CD4-positive, alpha-beta T cell (primary cell): ENCODE measurements at regions not wholly inside any gene's neighbourhood (a gene's known extent, or its start where the extent isn't known, plus 50 kb on each side); places are given as distances from the start of the nearest gene placed in this dataset.
A peak's percentile ranks its signal among the peaks of the same experiment; 100 is the strongest.

Source experiments
- ATAC-seq: fragments of 200-7000 bp; cut with Tn5 transposase; one replicate; pipeline ENCODE4 v1.10.0; 2022; ENCODE audit warnings: mild to moderate bottlenecking; ENCODE audit not compliant: poor library complexity
- CTCF ChIA-PET: fragments of 350-600 bp; sonication (Branson Sonifier 250); formaldehyde crosslinking; loops from one replicate; lab custom pipeline; 2021; ENCODE audit warnings: antibody characterized with exemption, inconsistent platforms; lab: Charles Lee
- POLR2A ChIA-PET: fragments of 350-600 bp; sonication (Branson Sonifier 250); formaldehyde crosslinking; loops from one replicate; lab custom pipeline; 2021; ENCODE audit warnings: antibody characterized with exemption, inconsistent platforms; lab: Charles Lee
- DNase-seq, 14 experiments: peaks; one replicate each; pipeline ENCODE4 v3.0.0-alpha.2; 2013 to 2020; ENCODE audit warnings: mixed read lengths in 2 of 14
- H3K27ac ChIP-seq, 2 donors: one replicate each; pipeline versions ENCODE4 v1.5.1 to v1.7.0; 2013; ENCODE audit warnings: low read length in 2 of 2, low read depth in 1 of 2, mild to moderate bottlenecking in 1 of 2
- H3K27me3 ChIP-seq, 2 experiments: 1 replicate in 1 of 2; 2 replicates in 1 of 2; pipeline versions ENCODE4 v1.6.1 to v1.7.0; 2013; ENCODE audit warnings: low read length in 2 of 2, control low read depth in 1 of 2, mild to moderate bottlenecking in 1 of 2, moderate library complexity in 1 of 2; ENCODE audit not compliant: insufficient read depth in 2 of 2, control insufficient read depth in 1 of 2
- H3K36me3 ChIP-seq: one replicate; pipeline ENCODE4 v1.6.1; 2013; ENCODE audit warnings: low read length, control low read depth; ENCODE audit not compliant: insufficient read depth
- H3K4me1 ChIP-seq: one replicate; pipeline ENCODE4 v1.6.1; 2013; ENCODE audit warnings: low read length, control low read depth; ENCODE audit not compliant: insufficient read depth
- H3K4me3 ChIP-seq: one replicate; pipeline ENCODE4 v1.5.1; 2013; ENCODE audit warnings: mild to moderate bottlenecking, low read length, moderate library complexity
- H3K9me3 ChIP-seq, 2 experiments: 1 replicate in 1 of 2; 2 replicates in 1 of 2; pipeline versions ENCODE4 v1.6.1 to v1.7.0; 2013; ENCODE audit warnings: low read length in 2 of 2, mild to moderate bottlenecking in 2 of 2, control low read depth in 1 of 2, moderate library complexity in 1 of 2; ENCODE audit not compliant: control insufficient read depth in 1 of 2, insufficient read depth in 1 of 2
- H3K27ac Mint-ChIP-seq: one replicate; pipeline ENCODE4 v1.8.0; 2020; ENCODE audit warnings: mixed read lengths
- H3K27me3 Mint-ChIP-seq: one replicate; pipeline ENCODE4 v1.8.0; 2021; ENCODE audit warnings: mixed read lengths
- H3K36me3 Mint-ChIP-seq: one replicate; pipeline ENCODE4 v1.8.0; 2021; ENCODE audit warnings: low read depth, mixed read lengths
- H3K4me1 Mint-ChIP-seq: one replicate; pipeline ENCODE4 v1.8.0; 2021; ENCODE audit warnings: low read depth, mixed read lengths
- H3K4me3 Mint-ChIP-seq: one replicate; pipeline ENCODE4 v1.8.0; 2020; ENCODE audit warnings: mild to moderate bottlenecking, mixed read lengths
- H3K9me3 Mint-ChIP-seq: one replicate; pipeline ENCODE4 v1.8.0; 2020; ENCODE audit warnings: mixed read lengths
- CTCF ChIP-seq: fragments of 200-600 bp; IDR thresholded peaks from one replicate; pipeline ENCODE4 v1.8.0; 2022; ENCODE audit warnings: antibody characterized with exemption, mild to moderate bottlenecking
- intact Hi-C, 2 experiments: fragments of 100-400 bp; cut with DNase I in 1 of 2; cut with micrococcal nuclease in 1 of 2; formaldehyde crosslinking; loops; one replicate each; pipeline versions ENCODE4 v1.15.1 to v1.9.0; 2023 to 2025; cut with DNase I, micrococcal nuclease

GRCh38 chr2:155209696-155210450, 511.4 kb downstream of the KCNJ3 start:
- ChIA-PET CTCF (no interaction called here), POLR2A (no interaction called here)
- no peaks in the 10 kb centered on the region for H3K36me3 Mint-ChIP-seq
- H3K27me3 Mint-ChIP-seq: no peaks in the 10 kb centered on the region
- H3K27me3 ChIP-seq: no peaks in the 10 kb centered on the region
- intact Hi-C loops: no loop called here
- no peak overlapping the region for H3K27ac ChIP-seq
- H3K9me3 ChIP-seq: no peaks in the 10 kb centered on the region
- DNase-seq (no peak), ATAC-seq (no peak)
- no peak overlapping the region for H3K4me3 Mint-ChIP-seq
- H3K36me3 ChIP-seq: no peaks in the 10 kb centered on the region
- H3K4me3 ChIP-seq: no peak overlapping the region
- H3K9me3 Mint-ChIP-seq: no peaks in the 10 kb centered on the region
- no peaks in the 10 kb centered on the region for H3K4me1 ChIP-seq
- H3K4me1 Mint-ChIP-seq: no peaks in the 10 kb centered on the region
- peak; percentile 28 for TF ChIP-seq CTCF
- H3K27ac Mint-ChIP-seq: no peak overlapping the region

- CTCF ChIA-PET: no interaction called here
- POLR2A ChIA-PET: no interaction called here
These were observed 504.7 kb downstream of the KCNJ3 start for GRCh38 chr2:155203178-155203577.

GRCh38 chr2:155200753-155201152, 502.3 kb downstream of the KCNJ3 start:
- intact Hi-C loops: no loop called here
- no peaks in the 10 kb centered on the region for H3K27me3 Mint-ChIP-seq
- POLR2A ChIA-PET: no interaction called here
- H3K36me3 Mint-ChIP-seq: no peaks in the 10 kb centered on the region
- H3K4me3 Mint-ChIP-seq: no peak overlapping the region
- Histone ChIP-seq H3K4me3 (no peak overlapping the region), H3K4me1 (no peaks in the 10 kb centered on the region), H3K36me3 (no peaks in the 10 kb centered on the region), H3K27me3 (no peaks in the 10 kb centered on the region), H3K9me3 (no peaks in the 10 kb centered on the region), H3K27ac (no peak overlapping the region)
- H3K4me1 Mint-ChIP-seq: no peaks in the 10 kb centered on the region
- DNase-seq (no peak), ATAC-seq (no peak)
- no peak overlapping the region for H3K27ac Mint-ChIP-seq
- CTCF ChIA-PET: no interaction called here
- no peak for TF ChIP-seq CTCF
- H3K9me3 Mint-ChIP-seq: no peaks in the 10 kb centered on the region

More at GRCh38 chr2:155203178-155203577, 504.7 kb downstream of the KCNJ3 start:
- DNase-seq: no peak
- Histone ChIP-seq H3K27ac (no peak overlapping the region), H3K9me3 (no peaks in the 10 kb centered on the region), H3K4me1 (no peaks in the 10 kb centered on the region), H3K36me3 (no peaks in the 10 kb centered on the region), H3K27me3 (no peaks in the 10 kb centered on the region), H3K4me3 (no peak overlapping the region)
- H3K36me3 Mint-ChIP-seq: no peaks in the 10 kb centered on the region
- no peaks in the 10 kb centered on the region for H3K9me3 Mint-ChIP-seq
- no peak overlapping the region for H3K27ac Mint-ChIP-seq
- ATAC-seq: no peak
- intact Hi-C loops: no loop called here
- no peaks in the 10 kb centered on the region for H3K4me1 Mint-ChIP-seq
- no peak overlapping the region for H3K4me3 Mint-ChIP-seq
- no peaks in the 10 kb centered on the region for H3K27me3 Mint-ChIP-seq
- TF ChIP-seq CTCF: no peak
